ENCODE measurements at regions not wholly inside any gene's neighbourhood (a gene's known extent, or its start where the extent isn't known, plus 50 kb on each side); places are given as distances from the start of the nearest gene placed in this dataset.

DNA sequence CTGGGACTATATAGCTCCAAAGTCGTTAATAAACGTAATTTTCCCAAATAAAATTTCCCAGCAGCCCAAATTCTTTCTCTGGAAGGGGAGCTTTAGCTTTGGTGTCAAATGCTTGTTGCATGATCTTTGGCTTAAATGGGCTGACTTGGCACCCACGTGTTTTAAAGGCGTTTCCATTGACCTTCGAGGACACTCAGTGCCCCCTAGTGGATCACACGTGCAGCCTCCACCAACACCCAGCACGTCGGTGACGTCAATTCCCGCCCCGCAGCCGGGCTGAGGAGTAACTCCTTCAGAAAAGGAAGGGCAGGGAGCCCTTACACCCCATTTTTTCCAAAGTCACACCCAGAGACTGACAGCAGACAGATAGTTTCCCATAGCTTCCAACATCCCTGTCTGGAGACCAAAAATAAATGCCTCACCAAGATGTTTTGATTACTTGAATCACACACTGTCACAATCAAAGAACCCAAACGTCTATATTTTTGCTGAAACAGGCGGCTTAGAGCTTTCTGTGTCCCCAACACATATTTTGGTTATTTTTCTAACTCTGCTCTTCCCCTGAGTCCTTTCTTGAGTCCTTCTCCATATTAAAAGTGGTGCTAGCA, 707.9 kb downstream of the AACS start:
- Histone ChIP-seq H3K27me3 (no peaks in the 10 kb centered on the region), H3K27ac (no peak overlapping the region), H3K4me1 (ENCODE audit: low read depth) (no peaks in the 10 kb centered on the region), H3K36me3 (no peaks in the 10 kb centered on the region), H3K9me3 (ENCODE audit: low read depth) (no peaks in the 10 kb centered on the region), H3K4me3 (no peak overlapping the region)
- no peak for TF ChIP-seq CTCF (IDR thresholded peaks at IDR 0.05; ENCODE audit: low read depth, low read length)
- DNase-seq (ENCODE audit: low read depth in 1 of 2, low spot score in 1 of 2) = peak in 1 of 2 donors; percentile 51

- Histone ChIP-seq H3K27ac (no peak overlapping the region), H3K27me3 (no peaks in the 10 kb centered on the region), H3K36me3 (no peaks in the 10 kb centered on the region), H3K4me3 (no peak overlapping the region), H3K9me3 (ENCODE audit: low read depth) (no peaks in the 10 kb centered on the region), H3K4me1 (ENCODE audit: low read depth) (no peaks in the 10 kb centered on the region)
- no peak for DNase-seq (ENCODE audit: low read depth in 1 of 2, low spot score in 1 of 2)
- no peak for TF ChIP-seq CTCF (IDR thresholded peaks at IDR 0.05; ENCODE audit: low read depth, low read length)
Measured at GRCh38 chr12:125775507-125775906, 710.3 kb downstream of the AACS start.

DNA sequence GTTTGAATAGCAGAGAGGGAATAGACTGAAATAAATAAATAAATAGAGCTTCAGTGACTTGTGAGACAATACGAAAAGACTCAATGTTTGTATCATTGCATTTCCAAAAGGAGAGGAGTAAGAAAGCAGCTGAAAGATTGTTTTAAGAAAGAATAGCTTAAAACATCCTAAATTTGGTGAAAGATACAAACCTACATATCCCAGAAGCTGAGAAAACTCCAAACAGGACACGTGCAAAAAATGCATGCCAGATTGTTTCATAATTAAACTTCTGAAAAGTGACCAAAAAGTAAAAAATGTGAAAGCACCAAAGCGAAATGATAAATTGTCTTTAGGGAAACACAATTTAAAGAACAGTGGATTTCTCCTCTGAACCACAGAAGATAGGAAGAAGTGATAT, 711.0 kb downstream of the AACS start:
- Histone ChIP-seq H3K4me3 (no peak overlapping the region), H3K27me3 (no peaks in the 10 kb centered on the region), H3K9me3 (ENCODE audit: low read depth) (no peaks in the 10 kb centered on the region), H3K36me3 (no peaks in the 10 kb centered on the region), H3K4me1 (ENCODE audit: low read depth) (no peaks in the 10 kb centered on the region), H3K27ac (no peak overlapping the region)
- no peak for TF ChIP-seq CTCF (IDR thresholded peaks at IDR 0.05; ENCODE audit: low read depth, low read length)
- no peak for DNase-seq (ENCODE audit: low read depth in 1 of 2, low spot score in 1 of 2)

DNA sequence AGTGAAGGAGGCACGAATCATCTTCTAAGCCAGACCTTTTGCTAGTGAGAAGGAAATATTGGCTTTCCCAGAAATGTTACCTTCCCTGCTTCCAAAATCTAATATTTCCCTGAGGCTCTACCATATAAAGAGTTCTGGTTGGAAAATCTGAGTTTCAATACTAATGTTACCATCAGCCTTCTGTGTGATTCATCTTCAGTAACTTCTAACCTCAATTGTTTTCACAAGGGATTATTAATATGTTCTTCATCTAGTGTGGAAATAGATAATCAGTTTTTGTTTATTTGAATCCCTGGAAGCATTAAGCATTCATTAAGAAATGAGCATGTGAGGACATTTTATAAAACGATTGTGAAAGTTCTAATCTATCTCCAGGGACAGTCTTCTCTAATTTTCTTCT, 720.9 kb downstream of the AACS start:
- no peak for DNase-seq (ENCODE audit: low read depth in 1 of 2, low spot score in 1 of 2)
- TF ChIP-seq CTCF (IDR thresholded peaks at IDR 0.05; ENCODE audit: low read depth, low read length) = no peak

DNA sequence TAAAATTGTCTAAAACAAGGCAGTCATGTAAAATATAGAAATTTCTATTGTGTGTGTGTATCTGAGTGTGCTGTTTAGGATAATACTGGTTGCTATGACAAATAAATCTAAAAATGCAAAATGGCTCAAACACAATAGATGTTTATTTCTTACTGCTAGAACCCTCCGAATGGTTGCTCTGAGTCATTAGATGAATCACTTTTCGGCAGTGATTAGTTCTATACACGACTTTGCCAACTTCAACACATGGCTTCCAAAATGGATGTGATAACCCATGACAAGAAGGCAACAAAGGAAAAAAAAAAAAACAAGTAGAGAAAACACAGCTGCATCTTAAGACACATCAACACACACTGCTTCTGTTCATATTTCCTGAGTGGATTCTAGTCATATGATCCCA, 729.2 kb downstream of the AACS start:
- no peaks in the 10 kb centered on the region for H3K4me1 ChIP-seq (ENCODE audit: low read depth)
- no peak overlapping the region for H3K27ac ChIP-seq
- no peaks in the 10 kb centered on the region for H3K9me3 ChIP-seq (ENCODE audit: low read depth)
- TF ChIP-seq CTCF (IDR thresholded peaks at IDR 0.05; ENCODE audit: low read depth, low read length) = no peak
- no peaks in the 10 kb centered on the region for H3K36me3 ChIP-seq
- DNase-seq (ENCODE audit: low read depth in 1 of 2, low spot score in 1 of 2) = no peak
- H3K4me3 ChIP-seq = no peak overlapping the region
- no peaks in the 10 kb centered on the region for H3K27me3 ChIP-seq

More for the DNA sequence above, 720.9 kb downstream of the AACS start:
- Histone ChIP-seq H3K9me3 (ENCODE audit: low read depth) (no peaks in the 10 kb centered on the region), H3K27ac (no peak overlapping the region), H3K27me3 (no peaks in the 10 kb centered on the region), H3K36me3 (no peaks in the 10 kb centered on the region), H3K4me1 (ENCODE audit: low read depth) (no peaks in the 10 kb centered on the region), H3K4me3 (no peak overlapping the region)
